ENCODE measurements at regions not wholly inside any gene's neighbourhood (a gene's known extent, or its start where the extent isn't known, plus 50 kb on each side); places are given as distances from the start of the nearest gene placed in this dataset.

- Histone ChIP-seq H3K4me3 (replicated peaks; ENCODE audit: insufficient read depth, low read length) (no peak overlapping the region), H3K27ac (replicated peaks) (no peak overlapping the region), H3K27me3 (ENCODE audit: insufficient read depth, poor library complexity, severe bottlenecking) (no peaks in the 10 kb centered on the region)
- DNase-seq (ENCODE audit: low read depth in 1 of 2, low spot score in 1 of 2) = no peak
- no peak for TF ChIP-seq GABPA (IDR thresholded peaks at IDR 0.05; ENCODE audit: low read depth)
- TF ChIP-seq POLR2AphosphoS5 (IDR thresholded peaks at IDR 0.05; ENCODE audit: low read depth) = no peak
- TF ChIP-seq SPI1 (IDR thresholded peaks at IDR 0.05; ENCODE audit: borderline replicate concordance, low read depth) = no peak
- no peak for TF ChIP-seq CTCF (IDR thresholded peaks at IDR 0.05; ENCODE audit: insufficient read depth, low read length)
- no peak for TF ChIP-seq REST (IDR thresholded peaks at IDR 0.05; ENCODE audit: insufficient replicate concordance, low read depth)
Measured at GRCh38 chr4:176526704-176527103, 206.9 kb downstream of the SPCS3 start.

- TF ChIP-seq REST (IDR thresholded peaks at IDR 0.05; ENCODE audit: insufficient replicate concordance, low read depth) (no peak), SPI1 (IDR thresholded peaks at IDR 0.05; ENCODE audit: borderline replicate concordance, low read depth) (no peak), CTCF (IDR thresholded peaks at IDR 0.05; ENCODE audit: insufficient read depth, low read length) (no peak), POLR2AphosphoS5 (IDR thresholded peaks at IDR 0.05; ENCODE audit: low read depth) (no peak), GABPA (IDR thresholded peaks at IDR 0.05; ENCODE audit: low read depth) (no peak)
- Histone ChIP-seq H3K27me3 (ENCODE audit: insufficient read depth, poor library complexity, severe bottlenecking) (no peaks in the 10 kb centered on the region), H3K4me3 (replicated peaks; ENCODE audit: insufficient read depth, low read length) (no peak overlapping the region), H3K27ac (replicated peaks) (no peak overlapping the region)
- DNase-seq (ENCODE audit: low read depth in 1 of 2, low spot score in 1 of 2) = no peak
Measured at GRCh38 chr4:176529574-176529973, 209.8 kb downstream of the SPCS3 start.

- no peak for DNase-seq (ENCODE audit: low read depth in 1 of 2, low spot score in 1 of 2)
- Histone ChIP-seq H3K27me3 (ENCODE audit: insufficient read depth, poor library complexity, severe bottlenecking) (no peaks in the 10 kb centered on the region), H3K27ac (replicated peaks) (no peak overlapping the region), H3K4me3 (replicated peaks; ENCODE audit: insufficient read depth, low read length) (no peak overlapping the region)
- TF ChIP-seq GABPA (IDR thresholded peaks at IDR 0.05; ENCODE audit: low read depth) (no peak), REST (IDR thresholded peaks at IDR 0.05; ENCODE audit: insufficient replicate concordance, low read depth) (no peak), CTCF (IDR thresholded peaks at IDR 0.05; ENCODE audit: insufficient read depth, low read length) (no peak), POLR2AphosphoS5 (IDR thresholded peaks at IDR 0.05; ENCODE audit: low read depth) (no peak), SPI1 (IDR thresholded peaks at IDR 0.05; ENCODE audit: borderline replicate concordance, low read depth) (no peak)
Measured at GRCh38 chr4:176533159-176533558, 213.4 kb downstream of the SPCS3 start.
